AG09319 (cell line): ENCODE measurements at regions not wholly inside any gene's neighbourhood (a gene's known extent, or its start where the extent isn't known, plus 50 kb on each side); places are given as distances from the start of the nearest gene placed in this dataset.

Source experiments
- DNase-seq: peaks from one replicate; pipeline ENCODE4 v3.0.0-alpha.2; 2010; ENCODE audit warnings: low read depth; ENCODE audit errors: extremely low read depth
- CTCF ChIP-seq: IDR thresholded peaks from 2 replicates; pipeline ENCODE4 v1.5.1; 2011; ENCODE audit warnings: low read depth, mild to moderate bottlenecking, inconsistent platforms, low read length, moderate library complexity

- no peak; the same call in none of the 2 replicates for TF ChIP-seq CTCF
- no peak for DNase-seq
Observed at GRCh38 chr3:157594413-157594812, 91.2 kb upstream of the VEPH1 start.

GRCh38 chr3:157592769-157593168 lies 89.6 kb upstream of the VEPH1 start:
- no peak for DNase-seq
- no peak for TF ChIP-seq CTCF

GRCh38 chr3:157590273-157590672 lies 87.1 kb upstream of the VEPH1 start:
- TF ChIP-seq CTCF: no peak
- peak; percentile 55 for DNase-seq

- no peak for TF ChIP-seq CTCF
- peak; percentile 56 for DNase-seq
Observed at GRCh38 chr3:157589211-157589610, 86.0 kb upstream of the VEPH1 start.

GRCh38 chr3:157588386-157589060 lies 85.3 kb upstream of the VEPH1 start:
- no peak for DNase-seq
- no peak for TF ChIP-seq CTCF

GRCh38 chr3:157586293-157586692 lies 83.1 kb upstream of the VEPH1 start:
- no peak for TF ChIP-seq CTCF
- DNase-seq: no peak

GRCh38 chr3:157585386-157585785 lies 82.2 kb upstream of the VEPH1 start:
- DNase-seq: no peak
- TF ChIP-seq CTCF: no peak
